COLO668 (cell line): ENCODE measurements at regions not wholly inside any gene's neighbourhood (a gene's known extent, or its start where the extent isn't known, plus 50 kb on each side); places are given as distances from the start of the nearest gene placed in this dataset.

Experiments
- DNase-seq: peaks from one replicate; lab custom pipeline; 2025; ENCODE audit not compliant: unreplicated experiment; lab: John Stamatoyannopoulos, UW

DNA sequence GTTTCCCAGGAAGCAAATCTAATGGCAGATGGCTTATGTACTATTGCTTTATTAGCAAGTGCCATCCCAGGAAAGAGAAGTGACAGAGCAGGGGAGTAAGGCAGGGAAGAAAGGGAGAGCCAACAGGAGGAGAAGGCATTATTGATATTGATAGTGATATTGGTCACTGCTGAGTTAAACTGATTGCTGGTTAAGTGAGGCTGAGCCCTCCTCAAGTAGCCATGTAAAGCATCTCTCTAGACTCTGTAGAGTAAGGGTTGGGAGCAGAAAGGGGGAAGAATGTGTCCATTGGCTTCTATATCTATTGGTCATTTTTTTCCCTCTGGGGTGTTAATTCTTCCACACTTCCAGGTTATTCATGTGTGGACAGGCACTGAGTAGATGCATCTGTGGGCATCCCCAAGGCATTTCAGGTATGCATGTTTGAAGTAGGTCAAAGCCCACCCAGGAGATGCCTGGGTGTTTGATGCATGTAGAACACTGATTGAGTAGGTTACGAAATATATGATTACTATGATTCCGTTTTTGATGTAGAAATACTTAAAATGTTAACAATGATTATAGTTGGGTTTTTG, 290.5 kb upstream of the DPYD start:
- no peak for DNase-seq

DNA sequence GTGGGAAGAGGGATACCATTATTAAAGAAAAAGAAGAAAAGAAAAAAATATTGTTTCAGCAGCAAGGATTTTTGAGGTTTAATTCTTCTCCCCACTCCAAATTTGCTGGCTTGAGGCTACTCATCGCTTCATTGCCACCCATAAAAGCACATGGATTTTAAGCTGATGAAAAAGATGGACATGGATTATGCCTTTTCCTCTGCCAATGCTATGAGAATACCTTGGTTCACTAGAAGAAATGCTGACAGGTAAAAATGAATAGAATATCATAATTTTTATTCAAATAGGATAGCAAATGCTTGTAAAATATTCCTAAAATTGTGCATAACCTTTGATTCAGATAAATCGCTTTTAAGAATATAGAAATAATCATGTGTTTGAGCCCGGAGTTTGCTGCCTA, 289.7 kb upstream of the DPYD start:
- DNase-seq, result no peak

DNA sequence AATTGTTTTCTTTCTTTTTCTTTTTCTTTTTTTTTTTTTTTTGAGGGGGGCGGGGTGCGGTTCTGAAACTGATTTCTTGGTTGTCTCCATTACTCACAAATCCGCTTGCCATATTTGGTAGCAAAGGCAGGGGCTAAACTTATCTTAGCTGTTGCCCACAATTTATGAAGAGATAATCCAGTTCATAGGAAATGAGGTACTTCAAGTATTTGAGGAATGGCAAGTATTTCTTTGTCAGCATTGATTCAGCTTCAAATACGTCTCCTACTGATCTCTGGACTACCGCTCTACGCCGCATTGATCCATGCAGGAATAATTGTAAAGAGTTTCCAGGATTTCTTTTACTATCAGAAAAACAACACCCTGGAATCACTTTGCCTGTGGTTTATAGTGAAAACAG, 289.2 kb upstream of the DPYD start:
- no peak for DNase-seq

DNA sequence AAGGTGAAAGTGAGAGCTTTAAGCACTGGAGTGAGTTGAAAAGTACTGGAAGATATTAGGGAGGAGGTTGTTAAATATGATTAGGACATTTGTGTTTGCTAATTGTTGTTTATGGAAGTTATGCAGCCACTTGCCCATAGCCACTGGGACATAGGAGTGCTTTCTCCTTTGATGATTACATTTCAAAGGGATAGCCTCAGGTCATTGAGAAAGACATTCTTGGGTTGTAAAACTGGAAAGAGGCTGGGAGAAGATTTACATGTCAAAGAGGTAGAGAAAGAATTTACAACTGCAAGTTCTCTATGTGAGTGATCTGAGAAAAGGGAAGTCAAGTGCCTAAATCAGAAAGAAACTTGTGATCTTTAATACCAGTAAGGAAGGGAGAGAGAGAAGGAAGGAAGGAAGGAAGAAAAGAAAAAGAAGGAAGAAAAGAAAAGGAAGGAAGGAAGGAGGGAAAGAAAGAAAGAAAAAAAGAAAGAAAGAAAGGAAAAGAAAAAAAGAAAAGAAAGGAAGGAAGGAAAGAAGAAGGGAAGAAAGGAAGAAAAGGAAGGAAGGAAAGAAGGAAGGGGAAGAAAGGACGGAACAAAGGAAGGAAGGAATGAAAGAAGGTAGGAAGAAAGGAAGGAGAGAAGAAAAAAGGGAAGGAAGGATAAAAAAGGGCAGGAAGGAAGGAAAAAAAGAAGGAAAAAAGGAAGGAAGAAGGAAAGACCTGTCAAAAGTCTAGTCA, 284.6 kb upstream of the DPYD start:
- no peak for DNase-seq

DNA sequence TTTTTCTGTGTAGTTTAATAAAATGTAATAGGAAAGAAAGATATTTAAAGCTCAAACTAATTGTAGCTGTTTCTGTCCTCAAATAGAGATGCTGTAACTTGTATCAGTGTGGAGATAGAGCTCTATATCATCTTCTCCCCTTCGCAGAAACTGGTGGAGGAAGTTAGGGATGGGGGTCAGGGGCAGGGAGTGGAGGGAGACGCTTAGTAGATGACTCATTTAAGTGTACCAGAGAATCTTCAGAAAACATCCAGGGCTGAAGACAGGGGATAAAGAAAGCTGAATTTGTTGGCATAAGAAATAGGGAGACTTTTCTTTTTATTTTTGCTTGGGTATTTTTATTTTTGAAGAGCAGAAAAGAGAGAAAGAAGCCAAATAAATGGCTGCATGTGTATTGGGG, 282.6 kb upstream of the DPYD start:
- no peak for DNase-seq

DNA sequence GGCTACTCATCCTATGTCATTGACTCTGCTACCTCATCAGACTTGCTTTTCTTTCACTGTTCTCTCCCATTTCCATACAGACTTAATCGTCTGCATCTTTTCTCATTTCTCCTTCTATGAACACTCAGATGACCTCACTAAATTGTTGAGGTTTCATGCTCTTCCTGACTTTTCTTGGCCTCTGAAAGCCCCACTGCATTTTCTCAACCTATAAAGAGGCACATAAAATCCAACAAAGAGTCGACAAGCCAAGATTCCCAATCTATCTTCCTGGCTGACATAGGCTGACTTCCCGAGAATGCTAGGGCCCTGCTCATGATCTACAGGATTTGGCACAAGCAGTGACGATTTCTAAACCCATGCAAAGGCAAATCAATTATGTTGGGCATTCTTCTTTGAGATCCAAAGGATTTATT, 280.8 kb upstream of the DPYD start:
- DNase-seq, result no peak

DNA sequence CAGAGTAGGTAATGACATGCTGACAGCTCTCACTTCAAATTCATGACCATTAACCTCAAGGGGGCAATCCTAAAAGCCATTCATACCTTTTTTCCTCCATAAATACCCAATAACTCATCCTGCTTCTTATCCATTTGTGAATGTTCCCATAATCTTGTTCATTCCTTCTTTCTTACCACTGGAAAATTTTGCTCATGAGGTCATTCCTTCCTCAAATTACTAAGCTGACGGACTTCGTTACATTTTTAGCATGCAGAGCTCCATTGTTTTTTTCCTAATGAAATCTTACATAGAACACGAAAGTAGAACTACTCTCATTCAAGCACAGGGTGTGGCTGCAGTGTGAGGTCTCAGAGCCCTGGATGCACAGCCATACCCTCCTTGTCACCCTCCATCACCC, 276.5 kb upstream of the DPYD start:
- DNase-seq, result no peak

DNA sequence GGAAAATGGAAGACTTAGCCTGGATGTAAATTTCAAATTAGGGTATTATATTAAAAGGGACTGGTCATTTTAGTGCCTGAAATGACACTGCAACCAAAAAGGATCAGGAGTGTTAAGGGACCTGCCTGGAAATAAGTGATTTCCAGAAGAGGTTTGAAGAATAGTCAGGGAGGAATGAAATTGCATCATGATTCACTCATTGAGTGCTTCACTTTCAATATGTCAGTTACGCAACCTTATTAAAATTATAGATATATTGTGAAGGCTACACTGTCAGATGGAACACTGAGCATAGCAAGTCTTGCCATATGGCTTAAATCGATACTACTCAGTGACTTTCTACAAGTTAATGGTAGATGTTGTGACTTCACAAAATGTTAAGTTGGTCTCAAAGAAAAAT, 275.2 kb upstream of the DPYD start:
- DNase-seq, result no peak

DNA sequence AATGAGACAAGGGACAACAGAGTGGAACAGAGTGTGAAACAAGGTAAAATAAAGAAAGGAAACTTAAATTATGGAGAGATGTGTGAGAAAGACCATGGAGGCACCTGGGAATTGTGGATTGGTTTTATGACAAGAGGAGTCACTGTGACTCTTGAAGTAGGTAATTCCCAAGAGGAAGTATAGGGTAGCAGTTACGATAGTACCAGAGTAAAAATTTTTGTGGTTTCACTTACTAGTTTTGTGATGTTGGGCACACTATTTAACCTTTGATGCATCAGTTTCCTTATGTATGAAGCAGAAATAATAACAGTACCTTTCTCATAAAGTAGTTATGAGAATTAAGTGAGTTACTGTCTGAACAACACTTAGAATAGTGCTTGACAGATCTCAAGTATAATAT, 267.9 kb upstream of the DPYD start:
- no peak for DNase-seq

DNA sequence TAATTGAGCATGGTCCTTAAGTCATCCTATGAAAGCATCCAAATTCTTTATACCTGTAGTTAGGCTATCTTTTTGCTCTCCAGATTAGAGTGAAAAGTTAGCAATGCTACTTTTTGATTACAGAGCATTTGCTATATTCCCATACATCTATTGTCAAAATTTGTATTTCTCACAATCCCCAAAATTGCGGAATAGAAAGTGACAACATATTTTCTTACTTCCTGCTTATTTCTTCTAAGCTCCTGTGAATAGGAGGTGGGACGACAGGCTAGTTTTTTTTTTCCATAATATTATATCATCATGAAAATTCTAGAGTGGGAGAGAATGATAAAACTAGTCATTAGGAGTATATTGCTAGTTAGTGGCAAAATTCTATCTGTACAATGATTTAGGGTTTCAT, 264.0 kb upstream of the DPYD start:
- DNase-seq, result no peak

DNA sequence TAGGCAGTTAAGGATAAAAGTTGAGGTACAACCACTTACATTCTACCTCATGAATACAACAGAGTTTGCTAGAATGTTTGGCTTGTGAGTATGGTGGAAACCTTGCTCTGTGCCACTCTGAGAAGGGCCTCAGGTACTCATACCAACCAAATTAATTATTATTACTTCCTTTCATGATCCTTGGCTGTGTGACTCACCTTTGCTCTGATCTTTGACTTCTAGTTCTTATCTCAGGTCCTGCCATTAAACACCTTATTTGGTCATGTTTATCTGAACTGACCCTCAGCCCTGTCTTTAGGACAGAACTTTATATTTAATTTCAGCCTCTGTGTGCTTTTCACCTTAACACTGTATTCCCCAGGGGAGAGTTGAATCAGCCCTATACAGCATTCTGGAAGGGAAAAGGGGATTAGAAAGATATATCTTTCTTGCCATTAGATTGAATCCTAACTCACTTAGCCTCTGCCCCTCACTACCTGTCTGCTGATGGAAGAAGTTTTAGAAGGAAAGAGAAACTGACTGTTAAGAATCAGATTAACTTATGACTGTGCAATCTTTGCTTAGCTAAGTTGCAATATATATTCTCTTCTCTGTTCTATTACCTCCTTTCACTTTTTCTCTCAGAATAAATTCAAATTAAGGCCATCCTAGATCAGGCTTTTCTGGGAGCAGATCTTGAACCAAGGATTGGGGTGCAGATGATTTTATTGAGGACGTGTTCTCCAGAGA, 260.4 kb upstream of the DPYD start:
- DNase-seq, result no peak

DNA sequence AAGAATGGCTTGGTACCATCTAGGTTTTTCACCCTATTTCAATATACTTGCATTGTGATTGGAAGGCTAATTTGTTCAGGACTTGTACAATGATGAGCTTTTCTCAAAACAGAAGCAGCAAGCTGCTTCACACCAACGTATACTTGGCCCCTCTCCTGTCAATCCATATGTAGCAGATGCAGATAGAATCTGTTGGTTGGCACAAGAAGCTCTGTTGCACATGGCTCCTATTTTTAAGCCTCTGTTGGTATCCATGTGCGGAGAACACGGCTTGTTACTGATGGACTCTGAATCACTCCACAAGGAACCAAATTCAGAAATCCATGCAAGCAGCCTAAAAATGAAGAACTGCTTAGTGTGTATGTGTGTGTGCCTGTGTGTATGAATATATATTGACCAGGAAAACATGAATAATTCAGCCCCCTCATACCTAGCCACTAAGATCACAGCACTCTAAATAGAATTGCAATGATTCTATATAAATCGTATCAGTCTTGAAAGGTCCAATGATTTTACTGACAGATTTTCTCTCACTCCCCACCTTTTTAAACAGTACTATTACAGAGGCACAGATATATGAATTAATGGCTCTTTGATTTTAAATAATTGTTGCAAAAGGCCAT, 258.4 kb upstream of the DPYD start:
- no peak for DNase-seq

DNA sequence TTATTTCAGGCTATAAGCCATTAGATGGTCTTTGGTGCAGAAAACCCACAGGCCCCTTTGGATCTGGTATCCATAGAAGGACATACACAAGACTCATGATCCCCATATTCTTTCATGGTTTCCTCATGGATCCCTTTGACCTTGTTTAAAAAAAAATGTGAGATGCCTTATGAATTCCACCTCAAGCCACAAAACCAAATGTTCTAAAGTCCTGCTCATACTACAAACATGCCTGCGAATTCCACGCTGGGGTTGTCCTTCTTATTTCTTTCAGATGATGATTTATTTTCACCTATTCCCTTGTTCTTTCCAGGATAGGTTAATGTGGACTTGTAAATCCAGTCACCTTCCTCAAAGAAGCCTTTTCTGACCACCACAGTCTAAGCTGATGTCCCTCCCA, 256.9 kb upstream of the DPYD start:
- no peak for DNase-seq

DNA sequence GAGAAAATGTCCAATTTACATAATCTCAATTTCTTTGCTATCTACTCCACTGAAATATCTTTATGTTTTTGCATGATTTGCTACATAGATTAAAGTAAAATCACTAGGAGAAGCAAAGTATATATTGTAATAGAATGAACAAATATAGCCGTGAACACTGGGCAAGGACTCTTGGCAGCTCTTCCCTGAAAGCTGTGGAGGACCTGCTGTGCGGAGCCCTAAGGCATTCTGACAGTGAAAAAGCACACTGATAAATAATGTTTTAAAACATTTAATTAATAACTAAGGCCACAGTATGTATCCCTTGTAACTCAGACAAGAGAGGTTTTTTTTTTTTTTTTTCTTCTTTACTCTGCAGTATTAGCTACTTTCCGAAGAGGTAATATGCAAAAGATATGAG, 256.1 kb upstream of the DPYD start:
- DNase-seq, result no peak

DNA sequence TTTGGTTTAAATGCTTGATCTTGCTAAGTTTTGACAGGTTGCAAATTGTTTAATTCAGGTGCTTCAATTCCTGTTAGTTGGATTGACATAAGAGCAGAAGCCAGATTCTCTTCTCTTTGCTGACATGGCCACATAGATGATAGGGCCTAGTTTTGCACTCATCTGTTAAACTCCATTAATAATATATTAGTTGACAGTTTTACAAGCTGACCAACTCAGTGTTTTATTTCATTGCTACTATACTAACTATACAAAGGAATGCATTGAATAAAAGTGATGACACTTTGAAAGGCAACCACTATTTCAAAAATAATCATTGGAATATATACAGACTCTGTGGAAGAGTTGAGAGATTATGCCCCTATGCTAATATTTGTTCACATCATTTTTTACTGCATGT, 255.6 kb upstream of the DPYD start:
- DNase-seq, result no peak

DNA sequence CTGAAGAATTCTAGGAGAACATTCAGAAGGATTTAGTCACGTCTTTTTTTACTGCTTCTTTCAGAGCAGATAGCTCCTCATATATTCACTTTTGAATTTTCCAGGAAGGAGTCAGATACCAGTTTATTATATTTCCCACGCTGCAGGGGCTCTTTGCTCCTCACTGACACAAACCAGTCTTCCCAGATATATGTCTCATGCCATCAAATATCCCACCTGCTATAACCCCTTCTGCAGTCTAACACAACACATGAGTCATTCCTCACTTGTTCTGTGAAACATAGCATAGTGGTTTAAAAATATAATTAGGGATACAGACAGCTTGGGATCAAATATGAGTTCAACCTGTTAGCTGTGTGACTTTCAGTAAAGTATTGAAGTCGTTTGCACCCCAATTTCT, 251.7 kb upstream of the DPYD start:
- DNase-seq, result no peak

DNA sequence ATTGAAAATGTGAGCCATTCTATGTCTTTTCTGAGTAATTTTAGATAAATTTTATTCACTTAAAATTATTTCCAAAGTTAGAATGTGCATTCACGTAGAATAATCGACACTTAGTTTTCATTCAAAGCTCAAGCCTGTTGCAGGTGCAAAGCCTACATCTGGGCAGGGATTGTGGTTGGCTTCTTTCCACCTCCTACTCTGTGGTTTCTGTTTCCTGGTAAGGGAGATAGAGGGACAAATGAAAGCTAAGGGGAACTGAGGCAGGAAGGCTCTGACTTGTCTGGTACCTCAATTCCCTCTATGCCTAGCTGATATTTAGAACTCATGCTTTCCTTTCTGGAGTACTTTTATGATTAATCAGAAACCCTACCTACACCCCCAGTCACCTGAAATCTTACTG, 251.2 kb upstream of the DPYD start:
- no peak for DNase-seq

DNA sequence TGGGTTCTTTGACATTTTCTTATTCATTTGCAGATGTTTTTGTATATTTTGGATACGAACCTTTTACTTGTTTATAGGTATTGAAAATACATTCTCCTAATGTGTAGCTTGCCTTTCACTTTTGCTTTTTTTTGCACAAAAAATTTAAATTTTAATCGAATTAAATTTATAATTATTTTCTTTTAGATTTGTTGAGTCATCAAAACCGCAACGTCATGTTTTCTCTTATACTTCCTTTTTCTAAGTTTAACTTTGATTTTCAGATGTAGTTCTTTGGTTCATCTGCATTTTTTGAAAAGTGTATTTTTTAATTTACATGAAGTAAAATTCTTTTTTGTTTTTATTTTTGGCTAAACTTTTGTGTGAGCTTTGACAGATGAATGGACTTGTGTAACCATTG, 243.7 kb upstream of the DPYD start:
- DNase-seq, result no peak

DNA sequence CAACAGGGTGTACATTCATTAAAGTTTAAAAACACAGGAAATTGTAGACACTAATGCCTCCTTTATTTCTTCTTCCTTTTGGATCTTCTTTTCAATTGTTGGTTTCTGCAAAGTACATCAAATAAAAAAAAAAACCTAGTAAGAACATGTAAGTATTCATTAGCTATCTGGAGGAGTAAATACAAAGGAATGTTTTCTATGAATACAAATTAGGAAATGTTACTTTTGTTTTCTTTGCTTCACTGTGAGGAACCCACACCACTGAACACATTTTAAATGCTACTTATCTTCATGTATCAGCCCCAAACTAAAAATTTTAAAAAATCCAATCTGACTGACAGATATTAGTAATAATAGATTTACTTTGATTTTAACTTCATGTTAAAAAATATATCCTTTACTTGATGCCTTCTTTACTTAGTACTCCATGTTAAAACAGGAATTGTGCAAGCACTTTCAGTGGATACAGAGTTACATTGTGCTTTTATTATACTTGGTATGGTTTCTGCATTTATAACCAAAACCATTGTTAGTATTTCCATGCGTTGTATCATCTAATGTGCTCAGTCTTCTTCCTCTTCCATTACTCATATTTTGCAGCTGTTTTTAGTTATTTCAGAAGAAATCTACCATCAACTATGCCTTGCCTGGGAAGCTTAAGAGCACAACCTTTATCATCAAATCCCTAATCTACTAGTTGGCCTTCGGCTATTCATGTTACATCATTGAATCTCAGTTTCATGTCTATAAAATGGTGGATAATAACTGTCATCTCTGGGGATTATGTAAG, 236.9 kb upstream of the DPYD start:
- DNase-seq, result no peak

DNA sequence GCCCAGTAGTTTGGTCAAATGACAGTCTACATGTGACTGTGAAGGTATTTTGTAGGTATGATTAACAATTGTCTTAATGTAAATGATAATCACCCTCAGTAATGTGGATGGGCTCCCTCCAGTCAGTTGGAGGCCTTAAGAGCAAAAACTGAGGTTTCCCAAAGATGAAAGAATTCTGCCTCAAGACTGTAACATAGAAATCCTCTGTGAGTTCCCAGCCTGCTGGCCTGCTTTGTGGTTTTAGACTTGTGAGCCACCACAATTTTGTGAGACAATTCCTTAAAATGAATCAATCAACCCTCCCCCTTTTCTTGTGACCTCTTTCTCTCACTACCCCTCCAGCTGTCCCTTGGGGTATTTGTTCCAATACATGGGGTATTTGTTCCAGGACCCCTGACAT, 226.4 kb upstream of the DPYD start:
- no peak for DNase-seq

DNA sequence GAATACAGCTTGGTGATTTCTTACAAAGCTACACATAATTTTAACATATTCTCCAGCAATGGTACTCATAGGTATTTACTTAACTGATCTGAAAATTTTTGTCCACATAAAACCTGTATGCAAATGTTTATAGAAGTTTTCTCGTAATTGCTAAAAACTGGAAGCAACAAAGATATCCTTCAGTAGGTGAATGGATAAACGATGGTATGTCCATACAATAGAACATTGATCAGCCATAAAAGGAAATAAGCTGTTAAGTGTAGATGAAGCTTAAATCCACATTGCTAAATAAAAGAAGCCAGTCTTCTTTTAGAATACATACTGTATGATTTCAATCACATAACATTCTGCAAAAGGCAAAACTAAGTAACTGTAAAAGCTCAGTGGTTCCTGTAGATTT, 224.8 kb upstream of the DPYD start:
- no peak for DNase-seq
